LNCaP clone FGC (cell line): ENCODE measurements at regions not wholly inside any gene's neighbourhood (a gene's known extent, or its start where the extent isn't known, plus 50 kb on each side); places are given as distances from the start of the nearest gene placed in this dataset.

Source experiments
- DNase-seq: peaks from one replicate; pipeline ENCODE4 v3.0.0-alpha.2; 2011; ENCODE audit warnings: low read depth
- H3K4me3 ChIP-seq: 2 replicates; pipeline ENCODE4 v1.5.1; 2011; ENCODE audit warnings: mild to moderate bottlenecking, low read depth, low read length, control low read depth
- CTCF ChIP-seq: IDR thresholded peaks from 2 replicates; pipeline ENCODE4 v1.5.1; 2012; ENCODE audit warnings: mild to moderate bottlenecking; ENCODE audit not compliant: control insufficient read depth, insufficient read depth; ENCODE audit errors: extremely low read depth

- no peak for TF ChIP-seq CTCF
- no peak for DNase-seq
Observed at GRCh38 chr11:116257092-116257491, 515.7 kb downstream of the BUD13 start.

GRCh38 chr11:116256215-116256614 lies 516.6 kb downstream of the BUD13 start:
- no peak overlapping the region for H3K4me3 ChIP-seq
- TF ChIP-seq CTCF, result no peak
- no peak for DNase-seq

More at GRCh38 chr11:116257092-116257491, 515.7 kb downstream of the BUD13 start:
- H3K4me3 ChIP-seq, result no peak overlapping the region

GRCh38 chr11:116255321-116255953 lies 517.4 kb downstream of the BUD13 start:
- no peak overlapping the region for H3K4me3 ChIP-seq
- DNase-seq, result no peak
- TF ChIP-seq CTCF, result no peak

- no peak overlapping the region for H3K4me3 ChIP-seq
- TF ChIP-seq CTCF, result no peak
- DNase-seq, result no peak
Observed at GRCh38 chr11:116250155-116250554, 522.6 kb downstream of the BUD13 start.

GRCh38 chr11:116249561-116249960 lies 523.2 kb downstream of the BUD13 start:
- no peak overlapping the region for H3K4me3 ChIP-seq
- no peak for TF ChIP-seq CTCF
- peak; percentile 1 for DNase-seq

- no peak for DNase-seq
Observed at GRCh38 chr11:116244889-116245288, 527.9 kb downstream of the BUD13 start.

More at GRCh38 chr11:116244889-116245288, 527.9 kb downstream of the BUD13 start:
- TF ChIP-seq CTCF, result no peak
- H3K4me3 ChIP-seq, result no peak overlapping the region
